Tibial nerve (tissue), 4 donors: ENCODE measurements at regions not wholly inside any gene's neighbourhood (a gene's known extent, or its start where the extent isn't known, plus 50 kb on each side); places are given as distances from the start of the nearest gene placed in this dataset.

Experiments used
- EP300 ChIP-seq, 2 donors: sonication (generic); formaldehyde crosslinking; IDR thresholded peaks; one replicate each; pipeline ENCODE4 v1.6.1; 2017; ENCODE audit warnings: antibody characterized with exemption in 2 of 2, mild to moderate bottlenecking in 1 of 2
- POLR2A ChIP-seq, 2 donors: fragments of 450-650 bp; IDR thresholded peaks; one replicate each; pipeline ENCODE4 v1.6.1; 2017; ENCODE audit warnings: antibody characterized with exemption in 2 of 2, mild to moderate bottlenecking in 2 of 2, moderate library complexity in 2 of 2
- TF ChIP-seq, protein P1 (sequence below), 5 experiments: fragments of 200-600 bp in 3 of 5; fragments of 450-650 bp in 2 of 5; sonication (generic) in 3 of 5; IDR thresholded peaks; one replicate each; pipeline ENCODE4 v1.5.1; 2016 to 2019; ENCODE audit warnings: antibody characterized with exemption in 5 of 5, mild to moderate bottlenecking in 3 of 5, moderate library complexity in 2 of 5

DNA sequence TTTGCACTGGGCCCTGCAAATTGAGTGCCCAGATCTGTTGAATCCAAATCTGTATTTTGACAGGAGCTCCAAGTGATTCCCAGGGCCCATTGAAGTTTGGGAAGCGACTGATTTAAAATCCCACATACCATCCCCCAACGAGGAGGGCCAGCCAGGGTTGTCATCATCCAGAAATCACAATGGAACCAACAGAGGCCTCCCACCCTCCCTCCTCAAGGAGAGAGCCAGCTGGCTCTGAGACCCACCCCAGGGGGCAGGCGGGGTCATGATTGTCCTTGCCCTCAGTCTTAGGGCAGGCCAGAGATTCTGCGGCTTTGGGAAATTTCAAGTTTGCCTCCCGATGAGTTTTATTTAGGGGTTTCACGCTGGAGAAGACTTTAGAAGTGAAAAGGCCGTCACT lies 358.2 kb downstream of the MN1 start:
- TF ChIP-seq, protein P1, sequence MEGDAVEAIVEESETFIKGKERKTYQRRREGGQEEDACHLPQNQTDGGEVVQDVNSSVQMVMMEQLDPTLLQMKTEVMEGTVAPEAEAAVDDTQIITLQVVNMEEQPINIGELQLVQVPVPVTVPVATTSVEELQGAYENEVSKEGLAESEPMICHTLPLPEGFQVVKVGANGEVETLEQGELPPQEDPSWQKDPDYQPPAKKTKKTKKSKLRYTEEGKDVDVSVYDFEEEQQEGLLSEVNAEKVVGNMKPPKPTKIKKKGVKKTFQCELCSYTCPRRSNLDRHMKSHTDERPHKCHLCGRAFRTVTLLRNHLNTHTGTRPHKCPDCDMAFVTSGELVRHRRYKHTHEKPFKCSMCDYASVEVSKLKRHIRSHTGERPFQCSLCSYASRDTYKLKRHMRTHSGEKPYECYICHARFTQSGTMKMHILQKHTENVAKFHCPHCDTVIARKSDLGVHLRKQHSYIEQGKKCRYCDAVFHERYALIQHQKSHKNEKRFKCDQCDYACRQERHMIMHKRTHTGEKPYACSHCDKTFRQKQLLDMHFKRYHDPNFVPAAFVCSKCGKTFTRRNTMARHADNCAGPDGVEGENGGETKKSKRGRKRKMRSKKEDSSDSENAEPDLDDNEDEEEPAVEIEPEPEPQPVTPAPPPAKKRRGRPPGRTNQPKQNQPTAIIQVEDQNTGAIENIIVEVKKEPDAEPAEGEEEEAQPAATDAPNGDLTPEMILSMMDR (IDR thresholded peaks at IDR 0.05), result no peak
- TF ChIP-seq POLR2A (IDR thresholded peaks at IDR 0.05) (no peak), EP300 (IDR thresholded peaks at IDR 0.05) (no peak)
